ENCODE measurements at regions not wholly inside any gene's neighbourhood (a gene's known extent, or its start where the extent isn't known, plus 50 kb on each side); places are given as distances from the start of the nearest gene placed in this dataset.

DNA sequence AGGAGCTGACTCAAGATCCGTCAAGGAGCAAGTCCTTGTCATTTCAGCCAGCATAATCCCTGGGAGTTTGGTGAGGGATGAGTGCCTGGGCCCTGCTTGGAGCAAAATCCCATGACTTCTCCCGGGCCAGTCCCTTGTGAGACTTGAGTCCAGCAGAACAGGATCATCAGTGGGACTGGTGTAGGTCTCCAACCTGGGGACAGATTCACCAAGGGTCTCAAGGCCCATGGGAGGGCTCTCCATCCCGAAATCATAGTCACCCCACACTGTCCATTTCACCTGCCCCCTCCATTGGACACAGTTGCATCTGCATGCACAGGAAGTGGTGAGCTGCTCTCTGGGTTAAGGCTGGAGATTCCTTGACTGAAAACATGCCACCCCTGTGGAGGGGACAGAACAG, 178.2 kb downstream of the FOXD2 start:
- H2BK20ac ChIP-seq (ENCODE audit: low read length), result no peak overlapping the region
- no peak overlapping the region for H3K23ac ChIP-seq (ENCODE audit: insufficient read length)
- H4K5ac ChIP-seq (ENCODE audit: insufficient read length, low read depth, low read length), result no peak overlapping the region
- H4K20me1 ChIP-seq (replicated peaks in 1 of 2; ENCODE audit: control insufficient read depth in 1 of 2, insufficient read depth in 2 of 2, low read length in 2 of 2), result no peaks in the 10 kb centered on the region
- H3K14ac ChIP-seq (ENCODE audit: insufficient read length), result no peak overlapping the region
- no peak overlapping the region for H3K18ac ChIP-seq (ENCODE audit: extremely low read depth, low read length)
- POLR2A ChIA-PET (ENCODE audit: partially characterized antibody), result no interaction called here
- H3K27me3 ChIP-seq (replicated peaks in 1 of 4; ENCODE audit: control insufficient read depth in 3 of 4, extremely low read depth in 1 of 4, insufficient read depth in 3 of 4, low read length in 3 of 4), result no peaks in the 10 kb centered on the region; a peak in 3 of 7 replicates
- no peak overlapping the region for H2AFZ ChIP-seq (ENCODE audit: low read length)
- H2AK5ac ChIP-seq (ENCODE audit: low read depth, low read length), result no peak overlapping the region
- no peaks in the 10 kb centered on the region for H3K36me3 ChIP-seq (ENCODE audit: control insufficient read depth in 2 of 4, insufficient read depth in 4 of 4, low read length in 3 of 4)
- H3K9ac ChIP-seq (replicated peaks in 1 of 4; ENCODE audit: extremely low read depth in 1 of 4, low read depth in 3 of 4, low read length in 3 of 4), result no peak overlapping the region
- CTCF ChIA-PET (ENCODE audit: partially characterized antibody), result interaction anchor here (1.0 to 3.0 kb wide), 5 partner anchors 8 to 142 kb away, joined by 3 to 10 read pairs (median 7); no protein-coding TSS in a partner anchor
- H3K27ac ChIP-seq (ENCODE audit: low read depth, low read length), result no peak overlapping the region
- H4K8ac ChIP-seq (ENCODE audit: extremely low read depth, insufficient read depth, low read length), result no peak overlapping the region
- DNase-seq (ENCODE audit: low read depth in 1 of 2, low spot score in 2 of 2), result no peak
- no peak overlapping the region for H3K4me3 ChIP-seq (ENCODE audit: extremely low read depth in 1 of 4, insufficient read depth in 2 of 4, low read depth in 3 of 4, low read length in 4 of 4)
- no peak overlapping the region for H2BK120ac ChIP-seq (replicated peaks; ENCODE audit: low read depth, low read length)
- no peak overlapping the region for H3K56ac ChIP-seq (replicated peaks; ENCODE audit: insufficient read length, low read depth, low read length)
- TF ChIP-seq BACH1 (IDR thresholded peaks at IDR 0.05; ENCODE audit: low read length), result no peak
- TF ChIP-seq YY1 (IDR thresholded peaks at IDR 0.05; ENCODE audit: low read depth, low read length), result no peak
- TF ChIP-seq TAF1 (IDR thresholded peaks at IDR 0.05; ENCODE audit: low read depth, low read length), result no peak
- no peak for TF ChIP-seq POU5F1 (IDR thresholded peaks at IDR 0.05; ENCODE audit: low read depth, low read length)
- no peak for TF ChIP-seq JUN (IDR thresholded peaks at IDR 0.05; ENCODE audit: low read depth, low read length)
- no peak overlapping the region for H2BK12ac ChIP-seq (ENCODE audit: low read depth, low read length)
- H3K79me2 ChIP-seq (ENCODE audit: control insufficient read depth in 1 of 2, insufficient read depth in 2 of 2, low read length in 2 of 2), result no peaks in the 10 kb centered on the region
- no peaks in the 10 kb centered on the region for H3K79me1 ChIP-seq (ENCODE audit: low read depth, low read length)
- no peak overlapping the region for H4K91ac ChIP-seq (replicated peaks; ENCODE audit: insufficient read length, low read length)
- no peaks in the 10 kb centered on the region for H3K9me3 ChIP-seq (ENCODE audit: insufficient read depth in 2 of 2, low read depth in 1 of 2, low read length in 1 of 2)
- H3K23me2 ChIP-seq (ENCODE audit: low read depth, low read length), result no peaks in the 10 kb centered on the region
- H3K4me2 ChIP-seq (ENCODE audit: insufficient read depth in 1 of 2, low read depth in 2 of 2, low read length in 2 of 2), result no peak overlapping the region
- H2BK15ac ChIP-seq (ENCODE audit: low read length), result no peak overlapping the region
- 86% methylated on average over 3 of the region's 3 CpGs; no CpG with 5 or more reads in 1 of the 2 experiments for WGBS, 2 experiments (ENCODE audit: extremely low coverage in 1 of 2, insufficient coverage in 1 of 2, insufficient read length in 1 of 2, insufficient replicate concordance in 2 of 2, low coverage in 1 of 2, low lambda C conversion rate in 2 of 2, missing lambda C conversion rate in 1 of 2)
- H3K4me1 ChIP-seq (replicated peaks in 1 of 4; ENCODE audit: control insufficient read depth in 3 of 4, insufficient read depth in 4 of 4, low read length in 3 of 4), result no peaks in the 10 kb centered on the region
- H3K4ac ChIP-seq (replicated peaks; ENCODE audit: insufficient read length, low read depth, low read length), result no peak overlapping the region
- no peak for FAIRE-seq
- H2BK5ac ChIP-seq (ENCODE audit: low read depth, low read length), result no peak overlapping the region

All from H1 (cell line).